ENCODE measurements at regions not wholly inside any gene's neighbourhood (a gene's known extent, or its start where the extent isn't known, plus 50 kb on each side); places are given as distances from the start of the nearest gene placed in this dataset.

- no peak overlapping the region for H3K4me3 ChIP-seq (ENCODE audit: low read length)
- no peak for TF ChIP-seq ZNF274 (IDR thresholded peaks at IDR 0.05; ENCODE audit: low read depth, low read length)
Measured at GRCh38 chr6:6901945-6902344, 205.8 kb upstream of the RREB1 start.

GRCh38 chr6:6905961-6906518 is 201.7 kb upstream of the RREB1 start:
- no peak for TF ChIP-seq ZNF274 (IDR thresholded peaks at IDR 0.05; ENCODE audit: low read depth, low read length)
- no peak overlapping the region for H3K4me3 ChIP-seq (ENCODE audit: low read length)

GRCh38 chr6:6906570-6907213 is 201.1 kb upstream of the RREB1 start:
- TF ChIP-seq ZNF274 (IDR thresholded peaks at IDR 0.05; ENCODE audit: low read depth, low read length) = no peak
- H3K4me3 ChIP-seq (ENCODE audit: low read length) = no peak overlapping the region

- H3K4me3 ChIP-seq (ENCODE audit: low read length) = no peak overlapping the region
- TF ChIP-seq ZNF274 (IDR thresholded peaks at IDR 0.05; ENCODE audit: low read depth, low read length) = no peak
Measured at GRCh38 chr6:6907286-6907685, 200.5 kb upstream of the RREB1 start.

GRCh38 chr6:6908121-6908520 is 199.6 kb upstream of the RREB1 start:
- no peak overlapping the region for H3K4me3 ChIP-seq (ENCODE audit: low read length)
- TF ChIP-seq ZNF274 (IDR thresholded peaks at IDR 0.05; ENCODE audit: low read depth, low read length) = no peak

GRCh38 chr6:6909111-6909510 is 198.7 kb upstream of the RREB1 start:
- no peak for TF ChIP-seq ZNF274 (IDR thresholded peaks at IDR 0.05; ENCODE audit: low read depth, low read length)

GRCh38 chr6:6910734-6911295 is 196.9 kb upstream of the RREB1 start:
- TF ChIP-seq ZNF274 (IDR thresholded peaks at IDR 0.05; ENCODE audit: low read depth, low read length) = no peak
- no peak overlapping the region for H3K4me3 ChIP-seq (ENCODE audit: low read length)

More at GRCh38 chr6:6909111-6909510, 198.7 kb upstream of the RREB1 start:
- H3K4me3 ChIP-seq (ENCODE audit: low read length) = no peak overlapping the region

- TF ChIP-seq ZNF274 (IDR thresholded peaks at IDR 0.05; ENCODE audit: low read depth, low read length) = no peak
- no peak overlapping the region for H3K4me3 ChIP-seq (ENCODE audit: low read length)
Measured at GRCh38 chr6:6911391-6911790, 196.4 kb upstream of the RREB1 start.

GRCh38 chr6:6912817-6913744 is 194.7 kb upstream of the RREB1 start:
- TF ChIP-seq ZNF274 (IDR thresholded peaks at IDR 0.05; ENCODE audit: low read depth, low read length) = no peak
- H3K4me3 ChIP-seq (ENCODE audit: low read length) = no peak overlapping the region

GRCh38 chr6:6915219-6915618 is 192.5 kb upstream of the RREB1 start:
- TF ChIP-seq ZNF274 (IDR thresholded peaks at IDR 0.05; ENCODE audit: low read depth, low read length) = no peak
- H3K4me3 ChIP-seq (ENCODE audit: low read length) = no peak overlapping the region; the same call in 1 of the 2 replicates

- TF ChIP-seq ZNF274 (IDR thresholded peaks at IDR 0.05; ENCODE audit: low read depth, low read length) = no peak
- no peak overlapping the region; the same call in 1 of the 2 replicates for H3K4me3 ChIP-seq (ENCODE audit: low read length)
Measured at GRCh38 chr6:6915813-6916547, 191.8 kb upstream of the RREB1 start.

GRCh38 chr6:6916598-6916997 is 191.2 kb upstream of the RREB1 start:
- H3K4me3 ChIP-seq (ENCODE audit: low read length) = no peak overlapping the region
- TF ChIP-seq ZNF274 (IDR thresholded peaks at IDR 0.05; ENCODE audit: low read depth, low read length) = no peak

- no peak for TF ChIP-seq ZNF274 (IDR thresholded peaks at IDR 0.05; ENCODE audit: low read depth, low read length)
- no peak overlapping the region for H3K4me3 ChIP-seq (ENCODE audit: low read length)
Measured at GRCh38 chr6:6918216-6918983, 189.4 kb upstream of the RREB1 start.
